Common myeloid progenitor, CD34-positive (primary cell): ENCODE measurements at regions not wholly inside any gene's neighbourhood (a gene's known extent, or its start where the extent isn't known, plus 50 kb on each side); places are given as distances from the start of the nearest gene placed in this dataset.

ENCODE experiments used
- CTCF ChIA-PET: fragments of 350-600 bp; sonication (Branson Sonifier 250); formaldehyde crosslinking; loops from one replicate; lab custom pipeline; 2021; ENCODE audit warnings: antibody characterized with exemption; lab: Charles Lee
- POLR2A ChIA-PET: fragments of 350-600 bp; sonication (Branson Sonifier 250); formaldehyde crosslinking; loops from one replicate; lab custom pipeline; 2021; ENCODE audit warnings: antibody characterized with exemption; lab: Charles Lee
- DNase-seq, 3 donors: peaks; one replicate each; pipeline versions ENCODE4 v3.0.0 to v3.0.0-alpha.2; 2013
- H3K27ac ChIP-seq, 2 experiments: 1 replicate in 1 of 2; 2 replicates in 1 of 2; pipeline ENCODE4 v1.7.0; 2013; ENCODE audit warnings: inconsistent platforms in 2 of 2, low read length in 2 of 2, mild to moderate bottlenecking in 2 of 2, low read depth in 1 of 2, moderate library complexity in 1 of 2; ENCODE audit not compliant: severe bottlenecking in 2 of 2, insufficient read depth in 1 of 2, poor library complexity in 1 of 2
- H3K27me3 ChIP-seq, 5 experiments: replicated peaks in 2 of 5; 1 replicate in 3 of 5; 2 replicates in 2 of 5; pipeline versions ENCODE4 v1.6.1 to v1.7.0; 2013; ENCODE audit warnings: low read length in 4 of 5, mild to moderate bottlenecking in 2 of 5, moderate library complexity in 2 of 5, inconsistent platforms in 1 of 5; ENCODE audit not compliant: insufficient read depth in 5 of 5, control insufficient read depth in 4 of 5
- H3K36me3 ChIP-seq, 4 experiments: 1 replicate in 2 of 4; 2 replicates in 2 of 4; pipeline versions ENCODE4 v1.6.1 to v1.7.0; 2013; ENCODE audit warnings: low read length in 3 of 4, control low read depth in 1 of 4, mild to moderate bottlenecking in 1 of 4; ENCODE audit not compliant: control insufficient read depth in 4 of 4, insufficient read depth in 4 of 4
- H3K4me1 ChIP-seq, 4 experiments: 1 replicate in 3 of 4; 2 replicates in 1 of 4; pipeline versions ENCODE4 v1.6.1 to v1.7.1; 2013; ENCODE audit warnings: low read length in 3 of 4, mild to moderate bottlenecking in 3 of 4, control low read depth in 1 of 4, inconsistent platforms in 1 of 4, moderate library complexity in 1 of 4; ENCODE audit not compliant: control insufficient read depth in 4 of 4, insufficient read depth in 4 of 4; ENCODE audit errors: control extremely low read depth in 1 of 4
- H3K4me3 ChIP-seq, 7 experiments: 1 replicate in 4 of 7; 2 replicates in 3 of 7; pipeline versions ENCODE4 v1.5.1 to v1.7.0; 2013; ENCODE audit warnings: mild to moderate bottlenecking in 7 of 7, low read length in 6 of 7, moderate library complexity in 6 of 7, inconsistent platforms in 2 of 7, low read depth in 2 of 7, control low read depth in 1 of 7; ENCODE audit not compliant: insufficient read depth in 4 of 7, control insufficient read depth in 1 of 7; ENCODE audit errors: extremely low read depth in 1 of 7
- H3K9me3 ChIP-seq, 5 experiments: 1 replicate in 4 of 5; 2 replicates in 1 of 5; pipeline versions ENCODE4 v1.6.1 to v1.7.1; 2013; ENCODE audit warnings: low read length in 4 of 5, mild to moderate bottlenecking in 2 of 5, inconsistent platforms in 1 of 5, low read depth in 1 of 5, moderate library complexity in 1 of 5; ENCODE audit not compliant: control insufficient read depth in 4 of 5, insufficient read depth in 2 of 5; ENCODE audit errors: control extremely low read depth in 1 of 5
- WGBS: methylation state at CpG from one replicate; pipeline ENCODE4 v1.1.5; 2013; ENCODE audit not compliant: insufficient coverage; 5-methylcytosine and 5-hydroxymethylcytosine counted together

DNA sequence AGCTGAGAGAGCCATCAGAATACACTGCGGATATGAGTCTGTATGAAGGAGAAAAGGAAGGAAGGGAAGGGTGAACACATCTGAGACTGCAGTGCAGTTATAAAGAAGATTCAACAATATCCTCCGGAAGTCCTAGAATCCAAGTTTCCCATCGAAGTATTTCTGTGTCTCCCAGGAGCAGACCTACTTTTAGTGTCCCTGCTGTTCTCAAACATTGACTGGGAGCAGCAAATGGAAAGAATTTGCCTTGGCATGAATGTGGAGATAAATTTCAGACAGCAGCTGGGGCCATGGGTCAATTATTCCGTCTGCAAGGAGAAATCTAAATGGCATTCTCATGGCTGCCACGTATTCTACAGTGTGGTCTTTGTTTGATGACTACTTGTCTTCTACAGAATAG lies 478.1 kb upstream of the SMC2 start:
- no peaks in the 10 kb centered on the region for H3K4me1 ChIP-seq
- no peak overlapping the region for H3K27ac ChIP-seq
- no peaks in the 10 kb centered on the region for H3K9me3 ChIP-seq
- H3K36me3 ChIP-seq = no peaks in the 10 kb centered on the region
- DNase-seq = no peak
- ChIA-PET POLR2A (no interaction called here), CTCF (no interaction called here)
- no peak overlapping the region for H3K4me3 ChIP-seq
- WGBS = 93% methylated on average over 3 of the region's 5 CpGs
- H3K27me3 ChIP-seq = no peaks in the 10 kb centered on the region

DNA sequence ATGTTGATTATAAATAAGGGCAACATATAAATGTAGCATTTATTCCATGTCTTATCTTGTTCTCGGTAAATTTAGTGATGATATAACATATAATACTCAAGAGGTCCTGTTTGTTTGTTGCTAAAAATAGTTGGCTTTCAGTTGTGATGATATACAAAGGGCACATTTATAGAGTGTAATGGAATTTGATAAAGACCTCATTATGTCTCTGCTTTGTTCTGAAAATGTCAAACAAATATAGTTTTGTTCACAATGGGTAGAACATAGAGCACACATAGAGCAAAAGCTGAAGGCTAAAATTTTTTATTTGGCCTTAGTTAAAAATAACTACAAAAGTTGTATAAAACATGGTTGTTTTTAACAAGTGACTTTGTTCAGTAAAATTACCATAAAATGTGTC lies 477.1 kb upstream of the SMC2 start:
- Histone ChIP-seq H3K4me3 (no peak overlapping the region), H3K9me3 (no peaks in the 10 kb centered on the region), H3K27me3 (no peaks in the 10 kb centered on the region), H3K4me1 (no peaks in the 10 kb centered on the region), H3K27ac (no peak overlapping the region), H3K36me3 (no peaks in the 10 kb centered on the region)
- WGBS = no CpG with 5 or more reads among the region's 1 CpG
- CTCF ChIA-PET = no interaction called here
- POLR2A ChIA-PET = no interaction called here
- DNase-seq = no peak

DNA sequence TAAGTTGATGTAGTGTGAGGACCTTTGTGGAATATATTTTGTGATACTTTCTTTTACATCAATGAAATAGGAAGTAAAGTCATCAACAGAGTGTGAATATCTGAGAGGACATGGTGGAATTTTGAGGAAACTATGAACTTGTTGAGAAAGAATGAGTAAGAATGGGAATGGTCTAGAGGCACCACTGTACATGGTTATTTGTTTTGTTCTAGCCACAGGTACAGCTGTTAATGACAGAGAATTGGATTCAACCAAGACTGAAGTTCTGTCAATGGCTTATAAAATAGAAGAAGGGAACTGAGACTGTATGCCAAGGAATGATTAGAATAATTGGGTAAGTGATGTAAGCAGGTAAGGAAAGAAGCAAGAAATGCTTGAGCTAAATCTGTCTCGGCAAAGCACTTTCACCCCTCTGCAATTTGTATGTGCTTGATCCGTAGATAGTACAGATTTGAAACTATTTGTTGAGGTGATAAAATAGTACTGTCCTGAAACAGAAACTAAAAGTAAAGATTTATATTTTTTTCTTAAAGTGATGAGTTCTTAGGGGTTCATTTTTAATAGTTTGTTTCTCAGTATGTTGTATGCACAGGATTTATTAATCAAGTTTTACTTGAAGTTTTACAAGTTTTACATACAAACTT lies 468.8 kb upstream of the SMC2 start:
- H3K9me3 ChIP-seq = no peaks in the 10 kb centered on the region
- CTCF ChIA-PET = no interaction called here
- no peaks in the 10 kb centered on the region for H3K27me3 ChIP-seq
- no peak overlapping the region for H3K27ac ChIP-seq
- POLR2A ChIA-PET = no interaction called here
- 100% methylated on average over 2 of the region's 2 CpGs for WGBS
- no peaks in the 10 kb centered on the region for H3K4me1 ChIP-seq
- DNase-seq = no peak
- no peaks in the 10 kb centered on the region for H3K36me3 ChIP-seq
- no peak overlapping the region for H3K4me3 ChIP-seq

DNA sequence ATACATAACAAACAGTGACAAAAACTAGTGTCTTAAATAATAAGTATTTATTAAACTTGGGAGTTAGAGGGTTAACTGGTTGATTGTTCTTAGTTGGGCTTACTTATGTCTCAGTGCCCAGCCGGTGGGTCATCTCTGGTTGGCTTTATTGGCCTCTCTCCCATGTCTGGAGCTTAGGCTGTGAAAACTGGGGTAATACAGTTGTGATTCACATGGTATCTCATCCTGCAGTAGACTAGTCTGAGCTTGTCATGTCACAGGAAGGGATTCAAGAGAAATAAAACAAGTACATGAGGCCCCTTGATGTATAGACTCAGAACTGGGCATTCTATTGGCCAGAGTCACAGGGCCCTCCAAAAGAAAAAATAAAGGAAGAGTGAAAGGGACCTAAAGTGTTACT lies 466.4 kb upstream of the SMC2 start:
- ChIA-PET CTCF (no interaction called here), POLR2A (no interaction called here)
- 100% methylated on average over 1 of the region's 1 CpG for WGBS
- DNase-seq = no peak
- H3K27ac ChIP-seq = no peak overlapping the region
- H3K4me1 ChIP-seq = no peaks in the 10 kb centered on the region
- H3K4me3 ChIP-seq = no peak overlapping the region
- H3K36me3 ChIP-seq = no peaks in the 10 kb centered on the region
- no peaks in the 10 kb centered on the region for H3K9me3 ChIP-seq
- no peaks in the 10 kb centered on the region for H3K27me3 ChIP-seq

DNA sequence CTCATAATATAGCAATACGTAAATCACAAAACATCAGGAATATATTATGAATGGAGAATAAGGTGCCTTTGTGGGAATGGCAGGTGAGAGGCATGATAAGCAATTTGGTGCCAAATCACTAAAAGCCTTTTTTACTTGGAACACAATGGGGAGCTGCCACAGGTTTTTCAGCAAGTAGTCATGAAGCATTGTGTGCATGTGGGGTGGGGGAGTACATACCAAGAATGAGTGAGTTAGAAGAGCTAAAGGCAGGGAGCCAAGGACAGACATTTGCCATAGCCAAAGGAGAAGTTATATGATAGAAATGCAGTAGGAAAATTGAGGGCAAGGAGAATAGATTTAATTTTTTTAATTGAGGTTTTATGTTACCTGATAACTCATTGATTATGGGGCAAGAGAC lies 445.0 kb upstream of the SMC2 start:
- Histone ChIP-seq H3K4me3 (no peak overlapping the region), H3K9me3 (no peaks in the 10 kb centered on the region), H3K27ac (no peak overlapping the region), H3K27me3 (no peaks in the 10 kb centered on the region), H3K4me1 (no peaks in the 10 kb centered on the region), H3K36me3 (no peaks in the 10 kb centered on the region)
- no CpG with 5 or more reads among the region's 1 CpG for WGBS
- DNase-seq = no peak
- CTCF ChIA-PET = no interaction called here
- POLR2A ChIA-PET = no interaction called here

DNA sequence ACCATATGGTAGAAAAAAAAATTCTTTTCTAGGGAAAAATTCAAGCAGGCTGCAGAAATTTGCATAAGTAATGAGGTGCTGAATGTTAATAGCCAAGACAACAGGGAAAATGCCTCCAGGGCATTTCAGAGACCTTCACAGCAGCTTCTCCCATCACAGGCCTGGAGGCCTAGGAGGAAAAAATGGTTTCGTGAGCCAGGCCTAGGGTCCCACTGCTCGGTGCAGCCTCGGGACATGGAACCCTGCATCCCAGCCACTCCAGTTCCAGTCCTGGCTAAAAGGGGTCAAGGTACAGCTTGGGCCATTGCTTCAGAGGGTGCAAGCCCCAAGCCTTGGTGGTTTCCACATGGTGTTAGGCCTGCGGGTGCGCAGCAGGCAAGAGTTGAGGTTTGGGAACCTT lies 436.0 kb upstream of the SMC2 start:
- POLR2A ChIA-PET = no interaction called here
- 90% methylated on average over 4 of the region's 5 CpGs for WGBS
- H3K27me3 ChIP-seq = no peaks in the 10 kb centered on the region

DNA sequence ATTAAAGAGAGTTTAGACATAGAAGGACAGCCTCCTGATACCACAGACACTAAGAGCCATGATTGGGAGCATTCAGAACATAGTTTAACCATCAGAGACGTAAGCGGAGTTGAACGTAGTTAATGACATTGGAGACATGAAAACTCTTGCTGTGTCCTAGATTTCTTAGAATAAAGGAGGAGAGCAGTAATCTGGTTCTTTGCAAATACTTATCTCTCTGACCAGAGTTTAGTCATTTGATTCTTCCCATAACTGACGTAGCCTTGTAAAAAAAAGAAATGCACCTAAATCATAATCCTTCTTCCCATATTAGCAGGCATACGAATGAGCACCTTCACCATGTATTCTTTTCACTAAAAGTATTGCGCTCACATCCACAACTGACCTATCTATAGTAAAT lies 433.3 kb upstream of the SMC2 start:
- no peak overlapping the region for H3K4me3 ChIP-seq
- WGBS = 96% methylated on average over 4 of the region's 6 CpGs
- ChIA-PET CTCF (no interaction called here), POLR2A (no interaction called here)
- H3K36me3 ChIP-seq = no peaks in the 10 kb centered on the region
- peaks cover 0 to 9% (median 4%) of the 10 kb centered on the region in 5 experiments for H3K9me3 ChIP-seq
- no peak for DNase-seq
- H3K27me3 ChIP-seq = no peaks in the 10 kb centered on the region
- no peaks in the 10 kb centered on the region for H3K4me1 ChIP-seq
- no peak overlapping the region for H3K27ac ChIP-seq

More for the DNA sequence above, 436.0 kb upstream of the SMC2 start:
- Histone ChIP-seq H3K27ac (no peak overlapping the region), H3K9me3 (peaks cover 0 to 9% (median 4%) of the 10 kb centered on the region in 5 experiments), H3K4me3 (no peak overlapping the region), H3K4me1 (no peaks in the 10 kb centered on the region), H3K36me3 (no peaks in the 10 kb centered on the region)
- CTCF ChIA-PET = no interaction called here
- no peak for DNase-seq
